GM18873 (cell line): ENCODE measurements at regions not wholly inside any gene's neighbourhood (a gene's known extent, or its start where the extent isn't known, plus 50 kb on each side); places are given as distances from the start of the nearest gene placed in this dataset.
A peak's percentile ranks its signal among the peaks of the same experiment; 100 is the strongest.

Experiments used
- ATAC-seq: cut with Tn5 transposase; IDR thresholded peaks from one replicate; pipeline ENCODE4 v1.9.1; 2021; ENCODE audit warnings: mild to moderate bottlenecking, moderate library complexity, moderate number of reproducible peaks; ENCODE audit not compliant: unreplicated experiment, low FRiP score

DNA sequence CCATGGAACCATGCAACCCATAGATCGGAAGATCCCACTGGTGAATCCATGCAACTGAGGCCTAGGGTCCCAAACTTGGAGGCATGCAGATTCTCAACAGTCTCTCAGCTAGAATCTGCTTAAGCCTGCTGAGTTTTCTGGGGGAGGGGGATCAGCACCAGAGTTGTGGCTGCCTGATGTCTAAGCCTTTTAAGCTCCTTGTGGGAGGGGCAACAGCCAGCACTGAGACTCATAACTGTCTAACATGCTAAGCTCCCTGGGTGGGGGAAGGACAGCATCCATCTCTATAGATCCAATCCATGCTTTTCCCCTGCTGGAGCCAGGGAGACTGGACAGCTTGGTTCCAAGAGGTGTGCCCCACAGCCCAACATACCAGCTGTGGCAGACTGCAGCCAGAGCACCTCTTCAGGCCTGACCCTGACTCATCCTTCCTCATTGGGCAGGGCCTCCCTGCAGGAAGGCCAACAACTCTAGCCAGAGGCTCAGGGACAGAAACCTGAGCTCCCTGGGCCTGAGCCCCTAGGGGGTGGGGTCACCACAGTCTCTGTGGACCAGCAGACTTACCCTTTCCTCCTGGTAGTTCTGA is 300.1 kb upstream of the SLC7A11 start:
- no peak for ATAC-seq

DNA sequence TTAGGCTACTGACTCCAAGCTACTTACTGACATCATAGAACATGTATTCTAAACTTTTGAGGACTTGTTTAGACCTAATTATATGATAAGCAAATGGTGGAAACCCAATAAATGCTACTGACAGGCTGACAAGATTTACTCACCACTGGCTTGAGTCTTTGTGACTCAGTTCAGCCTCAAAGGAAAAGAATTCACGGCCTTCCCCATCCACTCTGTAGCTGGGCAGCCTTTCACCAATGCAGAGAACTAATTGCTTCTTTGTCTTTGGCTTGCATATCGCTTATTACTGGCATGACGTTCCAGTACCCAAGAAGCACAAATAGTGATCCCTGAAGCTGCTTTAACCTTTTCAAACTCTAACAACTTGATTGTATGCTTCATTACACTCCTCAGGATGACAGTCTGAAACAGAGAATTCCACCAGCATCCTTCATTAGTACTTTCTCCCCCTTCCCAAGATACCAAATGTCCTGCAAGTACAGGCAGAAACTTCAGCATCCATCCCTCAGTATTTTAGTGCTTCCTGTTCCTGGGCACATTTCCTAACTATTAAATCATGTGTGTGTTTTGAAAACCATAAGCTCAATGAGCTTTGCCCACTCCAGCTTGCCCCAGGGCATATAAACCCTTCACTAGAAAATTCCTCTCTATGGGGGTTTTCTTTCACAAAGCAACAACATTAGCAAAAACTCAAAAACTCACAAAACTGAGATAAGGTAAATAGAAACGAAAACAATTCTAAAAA is 298.1 kb upstream of the SLC7A11 start:
- ATAC-seq, result no peak

GRCh38 chr4:138538743-138539142 is 296.6 kb upstream of the SLC7A11 start:
- no peak for ATAC-seq

GRCh38 chr4:138537731-138538490 is 295.8 kb upstream of the SLC7A11 start:
- no peak for ATAC-seq

DNA sequence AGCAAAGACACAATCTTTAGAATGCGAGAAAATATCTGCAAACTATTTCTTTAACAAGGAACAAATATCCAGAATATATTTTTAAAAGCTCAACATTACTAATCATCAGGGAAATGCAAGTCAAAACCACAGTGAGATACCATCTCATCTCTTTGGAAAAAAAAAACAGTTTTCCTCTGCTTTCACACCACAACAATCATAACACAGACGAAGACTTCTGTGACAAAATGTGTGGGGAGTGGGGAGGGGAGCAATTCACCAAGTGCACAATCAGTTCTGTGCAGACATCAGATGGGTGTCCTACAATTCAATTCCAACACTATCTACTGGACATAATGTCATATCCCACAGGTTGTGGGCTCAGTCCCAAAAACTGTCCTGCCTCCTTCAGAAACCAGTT is 293.2 kb upstream of the SLC7A11 start:
- no peak for ATAC-seq

DNA sequence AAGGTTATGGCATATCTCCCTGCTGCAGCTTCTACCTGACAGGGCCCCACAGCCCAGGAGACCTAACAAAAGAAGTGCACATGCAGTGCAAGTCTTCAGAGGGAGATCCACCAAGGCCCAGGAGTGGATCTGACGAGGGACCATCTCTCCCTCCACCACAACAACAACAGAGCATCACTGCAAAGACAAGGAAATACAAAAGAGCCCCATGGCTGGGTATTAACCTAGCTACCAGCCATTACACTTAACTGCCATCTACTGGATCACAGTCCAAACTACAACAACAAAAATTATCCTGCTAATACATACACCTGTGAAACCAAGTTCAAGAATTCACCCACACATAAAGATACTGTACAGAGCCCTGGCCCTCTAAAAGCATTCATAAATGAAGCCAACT is 280.2 kb upstream of the SLC7A11 start:
- peak; percentile 62 for ATAC-seq

GRCh38 chr4:138521809-138522208 is 279.7 kb upstream of the SLC7A11 start:
- no peak for ATAC-seq

GRCh38 chr4:138519436-138519835 is 277.3 kb upstream of the SLC7A11 start:
- ATAC-seq, result no peak

- no peak for ATAC-seq
These were observed 271.4 kb upstream of the SLC7A11 start for GRCh38 chr4:138513535-138513934.

GRCh38 chr4:138512756-138513155 is 270.6 kb upstream of the SLC7A11 start:
- ATAC-seq, result no peak

- ATAC-seq, result no peak
These were observed 267.9 kb upstream of the SLC7A11 start for GRCh38 chr4:138510053-138510452.

DNA sequence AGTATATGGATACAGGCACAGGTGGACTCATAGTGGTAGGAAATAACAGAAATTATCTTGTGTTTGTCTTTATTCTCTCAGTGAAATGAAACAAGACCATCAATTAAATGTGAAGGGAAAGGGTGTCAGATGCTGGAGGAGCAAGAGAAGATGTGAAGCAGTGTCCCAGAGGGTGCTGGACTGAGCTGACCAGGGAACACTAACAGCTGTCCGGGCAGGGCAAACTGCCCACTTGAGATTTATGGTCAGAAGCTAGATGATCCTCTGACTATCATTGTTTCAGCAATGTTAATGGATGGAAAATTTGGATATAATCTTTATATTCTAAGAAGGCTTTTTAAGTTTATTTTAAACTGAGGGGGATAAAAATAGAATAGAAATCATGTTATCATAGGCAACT is 267.2 kb upstream of the SLC7A11 start:
- no peak for ATAC-seq

- no peak for ATAC-seq
These were observed 265.4 kb upstream of the SLC7A11 start for GRCh38 chr4:138507522-138507921.

GRCh38 chr4:138501614-138502013 is 259.5 kb upstream of the SLC7A11 start:
- no peak for ATAC-seq

GRCh38 chr4:138500869-138501268 is 258.7 kb upstream of the SLC7A11 start:
- ATAC-seq, result no peak

DNA sequence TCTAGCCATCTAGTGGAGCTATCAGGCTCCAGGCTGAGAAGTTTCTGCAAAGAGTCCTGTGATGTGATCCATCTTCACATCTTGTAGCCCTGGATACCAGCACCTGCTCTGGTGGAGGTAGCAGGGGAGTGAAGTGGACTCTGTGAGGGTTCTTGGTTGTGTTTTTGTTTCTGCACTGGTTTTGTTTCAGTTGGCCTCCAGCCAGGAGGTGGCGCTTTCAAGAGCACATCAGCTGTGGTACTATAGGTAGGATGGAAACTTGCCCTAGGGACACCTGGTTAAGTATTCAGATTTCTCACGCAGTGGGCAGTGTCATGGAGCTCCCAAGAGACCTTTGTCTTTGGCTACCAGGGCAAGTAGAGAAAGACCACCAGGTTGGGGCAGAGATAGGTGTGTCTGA is 257.5 kb upstream of the SLC7A11 start:
- ATAC-seq, result no peak

DNA sequence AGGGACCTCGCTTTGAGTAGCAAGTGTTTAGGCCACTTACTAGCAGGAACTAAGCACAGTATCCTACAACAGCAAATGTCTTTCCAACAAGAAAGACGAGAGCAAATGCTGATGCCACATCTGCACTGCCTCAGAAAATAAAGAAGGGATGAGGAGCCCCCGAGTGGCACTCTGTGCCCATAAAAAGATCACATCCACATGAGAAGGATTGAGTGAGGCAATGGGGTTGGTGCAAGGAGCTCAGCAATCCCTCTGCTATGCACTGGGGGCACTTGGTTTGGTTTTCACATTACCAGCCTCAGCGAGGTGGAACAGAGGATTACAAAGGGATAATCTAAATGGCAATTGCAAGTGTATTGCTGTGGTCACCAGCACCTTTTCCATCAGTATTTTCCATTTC is 252.8 kb upstream of the SLC7A11 start:
- no peak for ATAC-seq

GRCh38 chr4:138494116-138494515 is 252.0 kb upstream of the SLC7A11 start:
- ATAC-seq, result no peak

DNA sequence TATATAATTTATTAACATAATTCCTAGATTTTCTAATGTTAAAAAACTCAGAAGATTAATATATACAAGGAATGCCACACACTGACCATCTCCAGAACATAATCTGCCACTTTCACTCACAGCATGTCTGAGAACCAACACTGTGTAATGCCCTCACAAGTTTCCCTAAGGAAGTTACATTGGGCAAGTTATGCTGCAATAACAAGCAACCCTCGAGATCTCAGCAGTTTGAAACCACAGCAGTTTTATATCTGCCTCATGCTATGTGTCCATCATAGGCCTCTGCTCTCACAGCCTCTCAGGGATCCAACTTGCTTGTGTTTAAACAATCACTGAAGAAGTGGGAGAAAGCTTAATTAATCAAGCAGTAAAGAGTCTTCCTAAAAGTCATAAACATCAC is 250.0 kb upstream of the SLC7A11 start:
- no peak for ATAC-seq

- ATAC-seq, result no peak
These were observed 246.4 kb upstream of the SLC7A11 start for GRCh38 chr4:138488533-138488932.

DNA sequence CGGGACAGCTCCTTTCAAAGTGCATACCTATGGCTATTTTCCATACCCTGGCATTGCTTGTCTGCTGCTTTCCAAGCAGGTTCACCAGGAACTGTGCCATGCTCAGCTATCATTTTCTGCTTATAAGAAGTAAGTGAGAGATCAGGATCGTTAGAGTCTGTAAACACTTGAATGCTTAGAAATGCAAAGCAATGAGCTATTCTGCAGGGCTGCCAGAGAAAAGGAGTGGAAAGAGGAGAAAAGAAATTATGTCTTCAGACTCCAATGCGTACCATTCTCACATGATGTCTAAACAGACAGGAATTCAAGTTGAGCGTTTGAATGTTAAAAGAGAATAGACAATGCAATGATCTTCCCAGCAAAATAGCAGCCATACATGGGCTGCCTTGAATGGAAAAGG is 245.5 kb upstream of the SLC7A11 start:
- no peak for ATAC-seq

GRCh38 chr4:138487230-138487629 is 245.1 kb upstream of the SLC7A11 start:
- ATAC-seq, result no peak
